DOHH2 (cell line): ENCODE measurements at regions not wholly inside any gene's neighbourhood (a gene's known extent, or its start where the extent isn't known, plus 50 kb on each side); places are given as distances from the start of the nearest gene placed in this dataset.

Experiments used
- EZH2phosphoT487 ChIP-seq: fragments of 200-600 bp; sonication (generic); IDR thresholded peaks from 2 replicates; pipeline ENCODE4 v1.6.1; 2017; ENCODE audit warnings: borderline replicate concordance, mild to moderate bottlenecking, antibody characterized with exemption, low read length, moderate library complexity, mixed read lengths
- TF ChIP-seq, protein P1 (sequence below): fragments of 200-600 bp; sonication (generic); IDR thresholded peaks from one replicate; pipeline ENCODE4 v1.5.1; 2014; ENCODE audit warnings: antibody characterized with exemption, mild to moderate bottlenecking, low read depth, low read length; ENCODE audit not compliant: poor library complexity, severe bottlenecking

GRCh38 chr15:62544446-62544845 lies 379.4 kb upstream of the C2CD4B start:
- TF ChIP-seq, protein P1, sequence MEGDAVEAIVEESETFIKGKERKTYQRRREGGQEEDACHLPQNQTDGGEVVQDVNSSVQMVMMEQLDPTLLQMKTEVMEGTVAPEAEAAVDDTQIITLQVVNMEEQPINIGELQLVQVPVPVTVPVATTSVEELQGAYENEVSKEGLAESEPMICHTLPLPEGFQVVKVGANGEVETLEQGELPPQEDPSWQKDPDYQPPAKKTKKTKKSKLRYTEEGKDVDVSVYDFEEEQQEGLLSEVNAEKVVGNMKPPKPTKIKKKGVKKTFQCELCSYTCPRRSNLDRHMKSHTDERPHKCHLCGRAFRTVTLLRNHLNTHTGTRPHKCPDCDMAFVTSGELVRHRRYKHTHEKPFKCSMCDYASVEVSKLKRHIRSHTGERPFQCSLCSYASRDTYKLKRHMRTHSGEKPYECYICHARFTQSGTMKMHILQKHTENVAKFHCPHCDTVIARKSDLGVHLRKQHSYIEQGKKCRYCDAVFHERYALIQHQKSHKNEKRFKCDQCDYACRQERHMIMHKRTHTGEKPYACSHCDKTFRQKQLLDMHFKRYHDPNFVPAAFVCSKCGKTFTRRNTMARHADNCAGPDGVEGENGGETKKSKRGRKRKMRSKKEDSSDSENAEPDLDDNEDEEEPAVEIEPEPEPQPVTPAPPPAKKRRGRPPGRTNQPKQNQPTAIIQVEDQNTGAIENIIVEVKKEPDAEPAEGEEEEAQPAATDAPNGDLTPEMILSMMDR, result no peak
- TF ChIP-seq EZH2phosphoT487, result no peak
